ENCODE measurements at regions not wholly inside any gene's neighbourhood (a gene's known extent, or its start where the extent isn't known, plus 50 kb on each side); places are given as distances from the start of the nearest gene placed in this dataset.
"Not testable (repeated sequence)": the region's sequence is repeated elsewhere in the genome, so short reads cannot be mapped to it uniquely, and the experiment has no call there.

- H3K27ac ChIP-seq (ENCODE audit: low read depth in 2 of 2, low read length in 2 of 2): peak overlapping the region in 1 of 2 donors; percentile 24
- no peak overlapping the region for H3K4me3 ChIP-seq (ENCODE audit: low read length in 2 of 2)
- no peaks in the 10 kb centered on the region for H3K9me3 ChIP-seq (ENCODE audit: control insufficient read depth in 2 of 2, low read length in 2 of 2)
- H3K27me3 ChIP-seq (ENCODE audit: control insufficient read depth in 2 of 2, insufficient read depth in 2 of 2, low read length in 2 of 2): no peaks in the 10 kb centered on the region
- H3K4me1 ChIP-seq (ENCODE audit: control insufficient read depth in 2 of 2, insufficient read depth in 2 of 2, low read length in 2 of 2): peaks cover 3 to 4% of the 10 kb centered on the region in 2 donors
- no peak overlapping the region for H3K9ac ChIP-seq (ENCODE audit: low read depth in 1 of 2, low read length in 2 of 2)
- H3K36me3 ChIP-seq (ENCODE audit: control insufficient read depth in 2 of 2, insufficient read depth in 2 of 2, low read length in 2 of 2): no peaks in the 10 kb centered on the region
Measured at GRCh38 chr9:7490317-7491108, 309.1 kb downstream of the DMAC1 start.

- H3K27ac ChIP-seq (ENCODE audit: low read depth in 2 of 2, low read length in 2 of 2): no peak overlapping the region
- H3K27me3 ChIP-seq (ENCODE audit: control insufficient read depth in 2 of 2, insufficient read depth in 2 of 2, low read length in 2 of 2): no peaks in the 10 kb centered on the region
- peaks cover 3 to 4% of the 10 kb centered on the region in 2 donors for H3K4me1 ChIP-seq (ENCODE audit: control insufficient read depth in 2 of 2, insufficient read depth in 2 of 2, low read length in 2 of 2)
- H3K9me3 ChIP-seq (ENCODE audit: control insufficient read depth in 2 of 2, low read length in 2 of 2): no peaks in the 10 kb centered on the region
- no peaks in the 10 kb centered on the region for H3K36me3 ChIP-seq (ENCODE audit: control insufficient read depth in 2 of 2, insufficient read depth in 2 of 2, low read length in 2 of 2)
- no peak overlapping the region for H3K4me3 ChIP-seq (ENCODE audit: low read length in 2 of 2)
- no peak overlapping the region for H3K9ac ChIP-seq (ENCODE audit: low read depth in 1 of 2, low read length in 2 of 2)
Measured at GRCh38 chr9:7489036-7489435, 310.5 kb downstream of the DMAC1 start.

DNA sequence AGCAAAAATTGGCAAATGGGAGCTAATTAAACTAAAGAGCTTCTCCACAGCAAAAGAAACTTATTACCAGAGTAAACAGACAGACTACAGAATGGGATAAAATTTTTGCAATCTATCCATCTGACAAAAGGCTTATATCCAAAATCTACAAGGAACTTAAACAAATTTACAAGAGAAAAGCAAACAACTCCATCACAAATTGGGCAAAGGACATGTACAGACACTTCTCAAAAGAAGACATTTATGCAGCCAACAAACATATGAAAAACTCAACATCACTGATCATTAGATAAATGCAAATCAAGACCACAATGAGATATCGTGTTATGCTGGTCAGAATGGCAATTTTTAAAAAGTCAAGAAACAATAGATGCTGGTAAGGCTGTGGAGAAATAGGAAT, 315.6 kb downstream of the DMAC1 start:
- H3K9ac ChIP-seq (ENCODE audit: low read depth in 1 of 2, low read length in 2 of 2); H3K9me3 ChIP-seq (ENCODE audit: control insufficient read depth in 2 of 2, low read length in 2 of 2); H3K36me3 ChIP-seq (ENCODE audit: control insufficient read depth in 2 of 2, insufficient read depth in 2 of 2, low read length in 2 of 2); H3K27me3 ChIP-seq (ENCODE audit: control insufficient read depth in 2 of 2, insufficient read depth in 2 of 2, low read length in 2 of 2); H3K4me3 ChIP-seq (ENCODE audit: low read length in 2 of 2); H3K4me1 ChIP-seq (ENCODE audit: control insufficient read depth in 2 of 2, insufficient read depth in 2 of 2, low read length in 2 of 2); H3K27ac ChIP-seq (ENCODE audit: low read depth in 2 of 2, low read length in 2 of 2): not testable (repeated sequence)

- H3K4me1 ChIP-seq (ENCODE audit: control insufficient read depth in 2 of 2, insufficient read depth in 2 of 2, low read length in 2 of 2): peaks cover 0 to 4% of the 10 kb centered on the region in 2 donors
- H3K27ac ChIP-seq (ENCODE audit: low read depth in 2 of 2, low read length in 2 of 2): no peak overlapping the region
- H3K4me3 ChIP-seq (ENCODE audit: low read length in 2 of 2): no peak overlapping the region
- no peaks in the 10 kb centered on the region for H3K27me3 ChIP-seq (ENCODE audit: control insufficient read depth in 2 of 2, insufficient read depth in 2 of 2, low read length in 2 of 2)
- H3K36me3 ChIP-seq (ENCODE audit: control insufficient read depth in 2 of 2, insufficient read depth in 2 of 2, low read length in 2 of 2): no peaks in the 10 kb centered on the region
- no peak overlapping the region for H3K9ac ChIP-seq (ENCODE audit: low read depth in 1 of 2, low read length in 2 of 2)
- no peaks in the 10 kb centered on the region for H3K9me3 ChIP-seq (ENCODE audit: control insufficient read depth in 2 of 2, low read length in 2 of 2)
Measured at GRCh38 chr9:7481570-7481969, 318.0 kb downstream of the DMAC1 start.

DNA sequence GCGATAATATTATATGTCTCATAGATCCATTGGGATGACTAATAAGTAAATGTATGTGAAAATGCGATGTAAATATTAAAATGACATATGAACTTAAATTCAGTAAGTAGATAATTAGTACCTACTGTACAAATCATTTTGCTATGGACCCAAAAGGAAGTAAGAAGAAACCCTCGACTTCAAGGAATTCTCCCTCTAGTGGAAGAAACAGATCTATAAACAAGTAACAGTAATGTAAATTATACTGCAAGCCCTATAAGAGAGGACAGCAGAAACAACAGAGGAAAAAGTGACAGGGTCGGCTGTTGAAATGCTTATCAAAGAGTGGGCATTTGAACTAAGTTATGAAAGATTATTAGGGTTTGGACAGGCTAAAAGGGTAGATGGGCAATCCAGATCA, 320.3 kb downstream of the DMAC1 start:
- Histone ChIP-seq H3K9me3 (ENCODE audit: control insufficient read depth in 2 of 2, low read length in 2 of 2) (no peaks in the 10 kb centered on the region), H3K27ac (ENCODE audit: low read depth in 2 of 2, low read length in 2 of 2) (no peak overlapping the region), H3K9ac (ENCODE audit: low read depth in 1 of 2, low read length in 2 of 2) (no peak overlapping the region), H3K36me3 (ENCODE audit: control insufficient read depth in 2 of 2, insufficient read depth in 2 of 2, low read length in 2 of 2) (no peaks in the 10 kb centered on the region), H3K27me3 (ENCODE audit: control insufficient read depth in 2 of 2, insufficient read depth in 2 of 2, low read length in 2 of 2) (no peaks in the 10 kb centered on the region), H3K4me1 (ENCODE audit: control insufficient read depth in 2 of 2, insufficient read depth in 2 of 2, low read length in 2 of 2) (peaks cover 0 to 4% of the 10 kb centered on the region in 2 donors), H3K4me3 (ENCODE audit: low read length in 2 of 2) (no peak overlapping the region)

DNA sequence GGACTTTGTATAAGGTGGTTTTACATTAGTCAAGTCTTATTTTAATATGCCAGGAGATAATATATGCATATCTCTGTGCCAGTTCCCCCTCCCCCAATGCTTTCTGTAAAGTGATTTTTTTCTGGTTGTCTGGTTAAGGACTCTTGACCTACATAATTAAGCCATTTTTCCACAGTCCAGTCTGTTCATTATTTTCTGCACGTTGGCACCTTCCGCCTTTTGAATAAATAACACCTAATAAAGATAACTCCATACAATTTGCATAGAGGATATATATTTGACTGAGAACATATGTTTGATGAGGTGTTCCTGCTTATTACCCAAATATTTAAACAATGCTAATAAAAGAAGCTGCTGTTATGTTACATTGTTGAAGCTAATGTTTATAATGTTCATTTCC, 320.9 kb downstream of the DMAC1 start:
- no peak overlapping the region for H3K9ac ChIP-seq (ENCODE audit: low read depth in 1 of 2, low read length in 2 of 2)
- H3K4me1 ChIP-seq (ENCODE audit: control insufficient read depth in 2 of 2, insufficient read depth in 2 of 2, low read length in 2 of 2): peaks cover 0 to 4% of the 10 kb centered on the region in 2 donors
- no peak overlapping the region for H3K27ac ChIP-seq (ENCODE audit: low read depth in 2 of 2, low read length in 2 of 2)
- no peaks in the 10 kb centered on the region for H3K27me3 ChIP-seq (ENCODE audit: control insufficient read depth in 2 of 2, insufficient read depth in 2 of 2, low read length in 2 of 2)
- no peak overlapping the region for H3K4me3 ChIP-seq (ENCODE audit: low read length in 2 of 2)
- no peaks in the 10 kb centered on the region for H3K36me3 ChIP-seq (ENCODE audit: control insufficient read depth in 2 of 2, insufficient read depth in 2 of 2, low read length in 2 of 2)
- H3K9me3 ChIP-seq (ENCODE audit: control insufficient read depth in 2 of 2, low read length in 2 of 2): no peaks in the 10 kb centered on the region

DNA sequence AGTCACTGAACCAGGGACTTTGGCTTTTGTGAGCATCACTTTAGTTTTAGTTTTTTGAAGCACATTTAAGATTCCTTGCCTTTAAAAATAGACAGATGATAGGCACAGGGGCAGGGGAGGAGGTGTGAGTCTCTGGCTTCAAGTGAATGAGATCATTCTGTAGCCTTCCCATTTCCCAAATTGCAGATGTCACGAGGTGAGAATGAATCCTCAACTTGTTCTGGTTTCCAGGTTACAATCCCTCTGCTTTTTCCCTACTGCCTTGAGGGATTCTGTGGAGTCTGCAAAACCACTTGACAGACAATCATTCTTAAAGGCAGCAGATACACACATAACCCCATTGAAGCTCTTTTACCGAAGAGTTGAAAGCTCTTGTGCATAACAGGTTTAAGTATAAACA, 332.4 kb downstream of the DMAC1 start:
- Histone ChIP-seq H3K27ac (ENCODE audit: low read depth in 2 of 2, low read length in 2 of 2) (no peak overlapping the region), H3K36me3 (ENCODE audit: control insufficient read depth in 2 of 2, insufficient read depth in 2 of 2, low read length in 2 of 2) (no peaks in the 10 kb centered on the region), H3K27me3 (ENCODE audit: control insufficient read depth in 2 of 2, insufficient read depth in 2 of 2, low read length in 2 of 2) (no peaks in the 10 kb centered on the region), H3K4me1 (ENCODE audit: control insufficient read depth in 2 of 2, insufficient read depth in 2 of 2, low read length in 2 of 2) (no peaks in the 10 kb centered on the region), H3K9me3 (ENCODE audit: control insufficient read depth in 2 of 2, low read length in 2 of 2) (no peaks in the 10 kb centered on the region), H3K9ac (ENCODE audit: low read depth in 1 of 2, low read length in 2 of 2) (no peak overlapping the region), H3K4me3 (ENCODE audit: low read length in 2 of 2) (no peak overlapping the region)

DNA sequence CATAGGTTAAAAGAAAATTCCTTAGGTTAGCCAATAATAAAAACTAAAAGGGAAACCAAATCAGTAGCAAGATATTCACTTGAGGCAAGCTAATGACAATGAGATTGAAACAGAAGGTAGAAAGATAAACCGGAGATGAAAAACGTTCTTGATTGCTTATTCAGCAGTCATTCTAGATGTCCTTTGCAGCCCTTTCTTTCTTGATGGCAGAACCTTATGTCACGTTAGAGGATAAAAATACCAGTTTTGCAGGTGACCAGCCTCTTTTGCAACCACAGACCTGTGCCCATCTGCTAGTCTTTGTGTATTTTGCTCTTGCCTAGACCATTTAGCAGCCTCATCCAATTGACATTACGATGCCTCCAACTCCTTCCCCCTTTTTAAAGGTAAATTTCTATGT, 337.8 kb downstream of the DMAC1 start:
- Histone ChIP-seq H3K4me1 (ENCODE audit: control insufficient read depth in 2 of 2, insufficient read depth in 2 of 2, low read length in 2 of 2) (peaks cover 0 to 1% of the 10 kb centered on the region in 2 donors), H3K27me3 (ENCODE audit: control insufficient read depth in 2 of 2, insufficient read depth in 2 of 2, low read length in 2 of 2) (no peaks in the 10 kb centered on the region), H3K9ac (ENCODE audit: low read depth in 1 of 2, low read length in 2 of 2) (no peak overlapping the region), H3K27ac (ENCODE audit: low read depth in 2 of 2, low read length in 2 of 2) (no peak overlapping the region), H3K36me3 (ENCODE audit: control insufficient read depth in 2 of 2, insufficient read depth in 2 of 2, low read length in 2 of 2) (no peaks in the 10 kb centered on the region), H3K4me3 (ENCODE audit: low read length in 2 of 2) (no peak overlapping the region), H3K9me3 (ENCODE audit: control insufficient read depth in 2 of 2, low read length in 2 of 2) (no peaks in the 10 kb centered on the region)

GRCh38 chr9:7456793-7457530, 342.6 kb downstream of the DMAC1 start:
- Histone ChIP-seq H3K4me3 (ENCODE audit: low read length in 2 of 2) (no peak overlapping the region), H3K9me3 (ENCODE audit: control insufficient read depth in 2 of 2, low read length in 2 of 2) (no peaks in the 10 kb centered on the region), H3K9ac (ENCODE audit: low read depth in 1 of 2, low read length in 2 of 2) (no peak overlapping the region), H3K36me3 (ENCODE audit: control insufficient read depth in 2 of 2, insufficient read depth in 2 of 2, low read length in 2 of 2) (no peaks in the 10 kb centered on the region), H3K4me1 (ENCODE audit: control insufficient read depth in 2 of 2, insufficient read depth in 2 of 2, low read length in 2 of 2) (peaks cover 5 to 6% of the 10 kb centered on the region in 2 donors), H3K27me3 (ENCODE audit: control insufficient read depth in 2 of 2, insufficient read depth in 2 of 2, low read length in 2 of 2) (no peaks in the 10 kb centered on the region), H3K27ac (ENCODE audit: low read depth in 2 of 2, low read length in 2 of 2) (no peak overlapping the region)

GRCh38 chr9:7456377-7456776, 343.2 kb downstream of the DMAC1 start:
- Histone ChIP-seq H3K36me3 (ENCODE audit: control insufficient read depth in 2 of 2, insufficient read depth in 2 of 2, low read length in 2 of 2) (no peaks in the 10 kb centered on the region), H3K9ac (ENCODE audit: low read depth in 1 of 2, low read length in 2 of 2) (no peak overlapping the region), H3K27me3 (ENCODE audit: control insufficient read depth in 2 of 2, insufficient read depth in 2 of 2, low read length in 2 of 2) (no peaks in the 10 kb centered on the region), H3K4me1 (ENCODE audit: control insufficient read depth in 2 of 2, insufficient read depth in 2 of 2, low read length in 2 of 2) (peaks cover 5 to 6% of the 10 kb centered on the region in 2 donors), H3K4me3 (ENCODE audit: low read length in 2 of 2) (no peak overlapping the region), H3K27ac (ENCODE audit: low read depth in 2 of 2, low read length in 2 of 2) (no peak overlapping the region), H3K9me3 (ENCODE audit: control insufficient read depth in 2 of 2, low read length in 2 of 2) (no peaks in the 10 kb centered on the region)

All from mucosa of rectum (tissue), 2 donors.